ENCODE measurements at regions not wholly inside any gene's neighbourhood (a gene's known extent, or its start where the extent isn't known, plus 50 kb on each side); places are given as distances from the start of the nearest gene placed in this dataset.

GRCh38 chr18:53754154-53754553, 470.3 kb downstream of the MBD2 start:
- FAIRE-seq (no peak), DNase-seq (ENCODE audit: low spot score) (no peak), ATAC-seq (no peak)
- Histone ChIP-seq H3K27ac (ENCODE audit: extremely low read length, insufficient read depth, low read length) (no peak overlapping the region), H3K4me3 (replicated peaks in 1 of 3; ENCODE audit: insufficient read depth in 1 of 3, low read depth in 2 of 3, low read length in 3 of 3) (no peak overlapping the region), H3K36me3 (replicated peaks in 1 of 2; ENCODE audit: control insufficient read depth in 1 of 2, insufficient read depth in 2 of 2, low read length in 2 of 2) (no peaks in the 10 kb centered on the region), H3K4me2 (ENCODE audit: low read depth, low read length) (no peak overlapping the region), H3K27me3 (ENCODE audit: control insufficient read depth in 1 of 2, insufficient read depth in 2 of 2, low read length in 2 of 2) (no peaks in the 10 kb centered on the region), H3K9ac (ENCODE audit: insufficient read depth, low read depth, low read length) (no peak overlapping the region), H3K79me2 (ENCODE audit: insufficient read depth, low read length) (no peaks in the 10 kb centered on the region), H3K4me1 (ENCODE audit: insufficient read depth, low read length) (no peaks in the 10 kb centered on the region), H3K9me3 (ENCODE audit: low read length) (no peaks in the 10 kb centered on the region), H2AFZ (ENCODE audit: low read length) (no peak overlapping the region), H4K20me1 (ENCODE audit: insufficient read depth, low read length) (no peaks in the 10 kb centered on the region)
- in situ Hi-C loops (cut with HindIII; ENCODE audit: extremely low pct_ligation_motif_present, low pct_unique_long_range_greater_than_20kb) (no loop called here), intact Hi-C loops (cut with micrococcal nuclease; ENCODE audit: unreplicated experiment) (no loop called here)
- BruUV-seq (replicated peaks) = no TSS peak
- CTCF ChIA-PET (ENCODE audit: low intra/inter-chr PET ratio, low total read pairs) = no interaction called here
- POLR2A ChIA-PET = no interaction called here
- TF ChIP-seq ZMAT3 (CRISPR knock-in tag; conservative IDR thresholded peaks at IDR 0.05) (no peak), SOX6 (IDR thresholded peaks at IDR 0.05) (no peak), SOX6 (CRISPR knock-in tag; IDR thresholded peaks at IDR 0.05) (no peak), HDAC2 (CRISPR knock-in tag; IDR thresholded peaks at IDR 0.05) (no peak)
- TF ChIP-seq, protein P1, sequence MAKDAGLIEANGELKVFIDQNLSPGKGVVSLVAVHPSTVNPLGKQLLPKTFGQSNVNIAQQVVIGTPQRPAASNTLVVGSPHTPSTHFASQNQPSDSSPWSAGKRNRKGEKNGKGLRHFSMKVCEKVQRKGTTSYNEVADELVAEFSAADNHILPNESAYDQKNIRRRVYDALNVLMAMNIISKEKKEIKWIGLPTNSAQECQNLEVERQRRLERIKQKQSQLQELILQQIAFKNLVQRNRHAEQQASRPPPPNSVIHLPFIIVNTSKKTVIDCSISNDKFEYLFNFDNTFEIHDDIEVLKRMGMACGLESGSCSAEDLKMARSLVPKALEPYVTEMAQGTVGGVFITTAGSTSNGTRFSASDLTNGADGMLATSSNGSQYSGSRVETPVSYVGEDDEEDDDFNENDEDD (CRISPR knock-in tag; IDR thresholded peaks at IDR 0.05; ENCODE audit: borderline replicate concordance) = no peak

GRCh38 chr18:53753601-53754000, 470.9 kb downstream of the MBD2 start:
- no peak for DNase-seq (ENCODE audit: low spot score)
- 3% methylated on average over 3 of the region's 3 CpGs for WGBS (ENCODE audit: low lambda C conversion rate)
- FAIRE-seq = no peak
- Histone ChIP-seq H3K79me2 (ENCODE audit: insufficient read depth, low read length) (no peaks in the 10 kb centered on the region), H3K27ac (ENCODE audit: extremely low read length, insufficient read depth, low read length) (no peak overlapping the region), H4K20me1 (ENCODE audit: insufficient read depth, low read length) (no peaks in the 10 kb centered on the region), H2AFZ (ENCODE audit: low read length) (no peak overlapping the region), H3K4me1 (ENCODE audit: insufficient read depth, low read length) (no peaks in the 10 kb centered on the region), H3K9me3 (ENCODE audit: low read length) (no peaks in the 10 kb centered on the region), H3K36me3 (replicated peaks in 1 of 2; ENCODE audit: control insufficient read depth in 1 of 2, insufficient read depth in 2 of 2, low read length in 2 of 2) (no peaks in the 10 kb centered on the region), H3K4me3 (replicated peaks in 1 of 3; ENCODE audit: insufficient read depth in 1 of 3, low read depth in 2 of 3, low read length in 3 of 3) (no peak overlapping the region), H3K27me3 (ENCODE audit: control insufficient read depth in 1 of 2, insufficient read depth in 2 of 2, low read length in 2 of 2) (no peaks in the 10 kb centered on the region), H3K9ac (ENCODE audit: insufficient read depth, low read depth, low read length) (no peak overlapping the region), H3K4me2 (ENCODE audit: low read depth, low read length) (no peak overlapping the region)
- CTCF ChIA-PET (ENCODE audit: low intra/inter-chr PET ratio, low total read pairs) = no interaction called here
- POLR2A ChIA-PET = no interaction called here
- ATAC-seq = no peak
- in situ Hi-C loops (cut with HindIII; ENCODE audit: extremely low pct_ligation_motif_present, low pct_unique_long_range_greater_than_20kb) = no loop called here
- TF ChIP-seq MLX (CRISPR knock-in tag; IDR thresholded peaks at IDR 0.05) = no peak
- BruUV-seq (replicated peaks) = no TSS peak
- intact Hi-C loops (cut with micrococcal nuclease; ENCODE audit: unreplicated experiment) = no loop called here

Data from HepG2 (cell line).